HCT116 (cell line): ENCODE measurements at regions not wholly inside any gene's neighbourhood (a gene's known extent, or its start where the extent isn't known, plus 50 kb on each side); places are given as distances from the start of the nearest gene placed in this dataset.

Experiments
- ATAC-seq: fragments of 200-7000 bp; cut with Tn5 transposase; 2 replicates; pipeline ENCODE4 v1.9.1; 2020; ENCODE audit warnings: mild to moderate bottlenecking, moderate library complexity
- BruUV-seq: library from RNA; stranded (reverse); fragments of 400-500 nt; replicated peaks from 2 replicates; lab custom pipeline; 2021; lab: Mats Ljungman, UMichigan
- CTCF ChIA-PET: fragments of 300-600 bp; sonication (Branson Sonifier 250); formaldehyde crosslinking; loops from one replicate; lab custom pipeline; 2021; ENCODE audit warnings: antibody characterized with exemption; lab: Charles Lee
- POLR2A ChIA-PET: fragments of 300-600, 350-600 bp; sonication (Branson Sonifier 250); formaldehyde crosslinking; loops from one replicate; lab custom pipeline; 2021; ENCODE audit warnings: antibody characterized with exemption; lab: Charles Lee
- RAD21 ChIA-PET, 2 experiments: fragments of 300-600 bp; sonication (Branson Sonifier 250); formaldehyde crosslinking; loops; one replicate each; lab custom pipeline; 2023; ENCODE audit warnings: low total read pairs in 2 of 2; ENCODE audit not compliant: uncharacterized antibody in 2 of 2, unreplicated experiment in 2 of 2, low non-redundant PET in 1 of 2; lab: Charles Lee
- DNase-seq: peaks from one replicate; pipeline ENCODE4 v3.0.0-alpha.2; 2010; ENCODE audit warnings: low read depth, low spot score
- H2AFZ ChIP-seq: fragments of 200-600 bp; shearing (Covaris generic), sonication (generic); 2 replicates; pipeline ENCODE4 v1.6.1; 2017; ENCODE audit warnings: low read depth, mixed run types, mixed read lengths, antibody characterized with exemption, low read length; ENCODE audit not compliant: poor library complexity, severe bottlenecking
- H3K27ac ChIP-seq: 2 replicates; pipeline ENCODE4 v1.5.1; 2012; ENCODE audit warnings: low read depth, low read length
- H3K27me3 ChIP-seq: fragments of 200-600 bp; sonication (generic); 2 replicates; pipeline ENCODE4 v1.6.1; 2016; ENCODE audit warnings: mixed run types, low read length, mixed read lengths; ENCODE audit not compliant: insufficient read depth
- H3K36me3 ChIP-seq, 2 experiments: fragments of 200-500 bp in 1 of 2; fragments of 200-600 bp in 1 of 2; sonication (Bioruptor generic) in 1 of 2; sonication (generic) in 1 of 2; 2 replicates each; pipeline versions ENCODE4 v1.5.1 to v1.6.1; 2014 to 2016; ENCODE audit warnings: low read length in 2 of 2, inconsistent platforms in 1 of 2, mixed read lengths in 1 of 2, mixed run types in 1 of 2; ENCODE audit not compliant: insufficient read depth in 2 of 2, control insufficient read depth in 1 of 2
- H3K4me1 ChIP-seq, 2 experiments: fragments of 200-600 bp in 1 of 2; sonication (generic) in 1 of 2; 2 replicates each; pipeline versions ENCODE4 v1.5.1 to v1.6.1; 2012 to 2017; ENCODE audit warnings: low read length in 2 of 2, inconsistent platforms in 1 of 2, mild to moderate bottlenecking in 1 of 2, mixed read lengths in 1 of 2, mixed run types in 1 of 2, moderate library complexity in 1 of 2; ENCODE audit not compliant: insufficient read depth in 2 of 2, control insufficient read depth in 1 of 2
- H3K4me2 ChIP-seq: fragments of 200-600 bp; sonication (generic); 2 replicates; pipeline ENCODE4 v1.6.1; 2017; ENCODE audit warnings: mixed run types, low read length, mixed read lengths
- H3K4me3 ChIP-seq, 2 experiments: fragments of 200-600 bp in 1 of 2; sonication (generic) in 1 of 2; replicated peaks in 1 of 2; 2 replicates each; pipeline ENCODE4 v1.5.1; 2011 to 2016; ENCODE audit warnings: low read length in 2 of 2, control low read depth in 1 of 2, low read depth in 1 of 2, mild to moderate bottlenecking in 1 of 2, mixed read lengths in 1 of 2, mixed run types in 1 of 2
- H3K79me2 ChIP-seq: fragments of 200-600 bp; sonication (generic); 2 replicates; pipeline ENCODE4 v1.6.1; 2017; ENCODE audit warnings: mild to moderate bottlenecking, mixed run types, low read length, moderate library complexity, mixed read lengths; ENCODE audit not compliant: insufficient read depth
- H3K9ac ChIP-seq: fragments of 200-600 bp; sonication (generic); 2 replicates; pipeline ENCODE4 v1.6.1; 2016; ENCODE audit warnings: low read length, mixed read lengths
- H3K9me2 ChIP-seq: fragments of 200-600 bp; sonication (generic), shearing (Covaris generic); 2 replicates; pipeline ENCODE4 v1.6.1; 2017; ENCODE audit warnings: mixed run types, mild to moderate bottlenecking, moderate library complexity; ENCODE audit not compliant: insufficient read depth
- H3K9me3 ChIP-seq, 2 experiments: fragments of 200-500 bp in 1 of 2; fragments of 200-600 bp in 1 of 2; sonication (Bioruptor generic) in 1 of 2; sonication (generic) in 1 of 2; 2 replicates each; pipeline ENCODE4 v1.6.1; 2014 to 2017; ENCODE audit warnings: low read length in 2 of 2, mixed read lengths in 2 of 2, inconsistent platforms in 1 of 2, low read depth in 1 of 2, mild to moderate bottlenecking in 1 of 2, mixed run types in 1 of 2, moderate library complexity in 1 of 2; ENCODE audit not compliant: control insufficient read depth in 1 of 2, insufficient read depth in 1 of 2
- H4K20me1 ChIP-seq: fragments of 200-600 bp; sonication (generic), shearing (Covaris generic); 2 replicates; pipeline ENCODE4 v1.6.1; 2017; ENCODE audit warnings: mixed run types, mild to moderate bottlenecking, moderate library complexity; ENCODE audit not compliant: insufficient read depth
- CBX3 ChIP-seq: IDR thresholded peaks from 2 replicates; pipeline ENCODE4 v1.6.1; 2012; ENCODE audit warnings: low read depth
- EGR1 ChIP-seq: IDR thresholded peaks from 2 replicates; pipeline ENCODE4 v1.6.1; 2012; ENCODE audit warnings: low read depth
- ELF1 ChIP-seq: IDR thresholded peaks from 2 replicates; pipeline ENCODE4 v1.6.1; 2012; ENCODE audit warnings: low read depth, borderline replicate concordance
- EZH2phosphoT487 ChIP-seq: fragments of 200-600 bp; IDR thresholded peaks from 2 replicates; pipeline ENCODE4 v1.6.1; 2018; ENCODE audit warnings: antibody characterized with exemption, borderline replicate concordance
- MAX ChIP-seq: IDR thresholded peaks from 2 replicates; pipeline ENCODE4 v1.6.1; 2012
- POLR2A ChIP-seq: IDR thresholded peaks from 2 replicates; pipeline ENCODE4 v1.7.0; 2011; ENCODE audit warnings: borderline replicate concordance; ENCODE audit not compliant: insufficient read depth, insufficient read length; ENCODE audit errors: extremely low read depth
- RAD21 ChIP-seq: IDR thresholded peaks from 2 replicates; pipeline ENCODE4 v1.6.1; 2012; ENCODE audit warnings: low read depth, mild to moderate bottlenecking
- SP1 ChIP-seq: IDR thresholded peaks from 2 replicates; pipeline ENCODE4 v1.6.1; 2012; ENCODE audit warnings: low read depth
- SRF ChIP-seq: IDR thresholded peaks from 2 replicates; pipeline ENCODE4 v1.6.1; 2012; ENCODE audit warnings: low read depth
- TCF7L2 ChIP-seq: IDR thresholded peaks from 2 replicates; pipeline ENCODE4 v1.7.0; 2011; ENCODE audit warnings: borderline replicate concordance, inconsistent platforms; ENCODE audit not compliant: insufficient read depth, insufficient read length; ENCODE audit errors: extremely low read depth
- YY1 ChIP-seq: IDR thresholded peaks from 2 replicates; pipeline ENCODE4 v1.6.1; 2011; ENCODE audit warnings: low read length, low read depth, moderate library complexity, mild to moderate bottlenecking; ENCODE audit not compliant: insufficient replicate concordance; ENCODE audit errors: extremely low read depth
- ZFX ChIP-seq: fragments of 450-650 bp; IDR thresholded peaks from 2 replicates; pipeline ENCODE4 v1.6.1; 2017
- intact Hi-C: fragments of 100-400 bp; cut with micrococcal nuclease; formaldehyde crosslinking; loops from 2 replicates; pipeline ENCODE4 v1.10.0; 2022
- TF ChIP-seq, protein P1 (sequence below): IDR thresholded peaks from 2 replicates; pipeline ENCODE4 v1.6.1; 2012
- TF ChIP-seq, protein P2 (sequence below): IDR thresholded peaks from 2 replicates; pipeline ENCODE4 v1.6.1; 2011; ENCODE audit warnings: mild to moderate bottlenecking, low read length, moderate library complexity; ENCODE audit not compliant: insufficient replicate concordance; ENCODE audit errors: extremely low read depth
- TF ChIP-seq, protein P3 (sequence below): IDR thresholded peaks from 2 replicates; pipeline ENCODE4 v1.6.1; 2012; ENCODE audit warnings: low read depth

GRCh38 chr7:50152486-50152885 lies 59.4 kb upstream of the ZPBP start:
- ATAC-seq (no peak), DNase-seq (no peak)
- H3K27me3 ChIP-seq, result no peaks in the 10 kb centered on the region
- no peak for TF ChIP-seq RAD21
- no peak for TF ChIP-seq YY1
- no peak for TF ChIP-seq EGR1
- TF ChIP-seq, protein P1, sequence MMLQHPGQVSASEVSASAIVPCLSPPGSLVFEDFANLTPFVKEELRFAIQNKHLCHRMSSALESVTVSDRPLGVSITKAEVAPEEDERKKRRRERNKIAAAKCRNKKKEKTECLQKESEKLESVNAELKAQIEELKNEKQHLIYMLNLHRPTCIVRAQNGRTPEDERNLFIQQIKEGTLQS, result no peak
- TF ChIP-seq SP1, result no peak
- TF ChIP-seq, protein P2, sequence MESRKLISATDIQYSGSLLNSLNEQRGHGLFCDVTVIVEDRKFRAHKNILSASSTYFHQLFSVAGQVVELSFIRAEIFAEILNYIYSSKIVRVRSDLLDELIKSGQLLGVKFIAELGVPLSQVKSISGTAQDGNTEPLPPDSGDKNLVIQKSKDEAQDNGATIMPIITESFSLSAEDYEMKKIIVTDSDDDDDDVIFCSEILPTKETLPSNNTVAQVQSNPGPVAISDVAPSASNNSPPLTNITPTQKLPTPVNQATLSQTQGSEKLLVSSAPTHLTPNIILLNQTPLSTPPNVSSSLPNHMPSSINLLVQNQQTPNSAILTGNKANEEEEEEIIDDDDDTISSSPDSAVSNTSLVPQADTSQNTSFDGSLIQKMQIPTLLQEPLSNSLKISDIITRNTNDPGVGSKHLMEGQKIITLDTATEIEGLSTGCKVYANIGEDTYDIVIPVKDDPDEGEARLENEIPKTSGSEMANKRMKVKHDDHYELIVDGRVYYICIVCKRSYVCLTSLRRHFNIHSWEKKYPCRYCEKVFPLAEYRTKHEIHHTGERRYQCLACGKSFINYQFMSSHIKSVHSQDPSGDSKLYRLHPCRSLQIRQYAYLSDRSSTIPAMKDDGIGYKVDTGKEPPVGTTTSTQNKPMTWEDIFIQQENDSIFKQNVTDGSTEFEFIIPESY, result no peak
- TF ChIP-seq POLR2A, result no peak
- no peak for TF ChIP-seq CBX3
- TF ChIP-seq TCF7L2, result no peak
- no peak for TF ChIP-seq ZFX
- TF ChIP-seq SRF, result no peak
- no peak for TF ChIP-seq ELF1
- TF ChIP-seq, protein P3, sequence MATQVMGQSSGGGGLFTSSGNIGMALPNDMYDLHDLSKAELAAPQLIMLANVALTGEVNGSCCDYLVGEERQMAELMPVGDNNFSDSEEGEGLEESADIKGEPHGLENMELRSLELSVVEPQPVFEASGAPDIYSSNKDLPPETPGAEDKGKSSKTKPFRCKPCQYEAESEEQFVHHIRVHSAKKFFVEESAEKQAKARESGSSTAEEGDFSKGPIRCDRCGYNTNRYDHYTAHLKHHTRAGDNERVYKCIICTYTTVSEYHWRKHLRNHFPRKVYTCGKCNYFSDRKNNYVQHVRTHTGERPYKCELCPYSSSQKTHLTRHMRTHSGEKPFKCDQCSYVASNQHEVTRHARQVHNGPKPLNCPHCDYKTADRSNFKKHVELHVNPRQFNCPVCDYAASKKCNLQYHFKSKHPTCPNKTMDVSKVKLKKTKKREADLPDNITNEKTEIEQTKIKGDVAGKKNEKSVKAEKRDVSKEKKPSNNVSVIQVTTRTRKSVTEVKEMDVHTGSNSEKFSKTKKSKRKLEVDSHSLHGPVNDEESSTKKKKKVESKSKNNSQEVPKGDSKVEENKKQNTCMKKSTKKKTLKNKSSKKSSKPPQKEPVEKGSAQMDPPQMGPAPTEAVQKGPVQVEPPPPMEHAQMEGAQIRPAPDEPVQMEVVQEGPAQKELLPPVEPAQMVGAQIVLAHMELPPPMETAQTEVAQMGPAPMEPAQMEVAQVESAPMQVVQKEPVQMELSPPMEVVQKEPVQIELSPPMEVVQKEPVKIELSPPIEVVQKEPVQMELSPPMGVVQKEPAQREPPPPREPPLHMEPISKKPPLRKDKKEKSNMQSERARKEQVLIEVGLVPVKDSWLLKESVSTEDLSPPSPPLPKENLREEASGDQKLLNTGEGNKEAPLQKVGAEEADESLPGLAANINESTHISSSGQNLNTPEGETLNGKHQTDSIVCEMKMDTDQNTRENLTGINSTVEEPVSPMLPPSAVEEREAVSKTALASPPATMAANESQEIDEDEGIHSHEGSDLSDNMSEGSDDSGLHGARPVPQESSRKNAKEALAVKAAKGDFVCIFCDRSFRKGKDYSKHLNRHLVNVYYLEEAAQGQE, result no peak
- TF ChIP-seq MAX, result no peak
- no peak for TF ChIP-seq EZH2phosphoT487
- H3K27ac ChIP-seq, result no peak overlapping the region
- no peaks in the 10 kb centered on the region for H3K36me3 ChIP-seq
- no peaks in the 10 kb centered on the region for H3K79me2 ChIP-seq
- no peak overlapping the region for H3K9ac ChIP-seq
- CTCF ChIA-PET, result interaction anchor here (0.7 to 1.0 kb wide), 2 partner anchors 9 to 53 kb away, joined by 3 read pairs; no protein-coding TSS in a partner anchor
- no TSS peak for BruUV-seq
- POLR2A ChIA-PET, result no interaction called here
- no peak overlapping the region for H2AFZ ChIP-seq
- intact Hi-C loops, result no loop called here
- H3K9me2 ChIP-seq, result no peaks in the 10 kb centered on the region
- no peak overlapping the region for H3K4me3 ChIP-seq
- H3K4me1 ChIP-seq, result no peaks in the 10 kb centered on the region
- H4K20me1 ChIP-seq, result no peaks in the 10 kb centered on the region
- RAD21 ChIA-PET, result no interaction called here
- no peak overlapping the region for H3K4me2 ChIP-seq
- H3K9me3 ChIP-seq, result no peaks in the 10 kb centered on the region
